DND-41 (cell line): ENCODE measurements at regions not wholly inside any gene's neighbourhood (a gene's known extent, or its start where the extent isn't known, plus 50 kb on each side); places are given as distances from the start of the nearest gene placed in this dataset.

Experiments used
- ATAC-seq: fragments of 200-7000 bp; cut with Tn5 transposase; 3 replicates; pipeline ENCODE4 v1.9.1; 2021; ENCODE audit warnings: low read depth; ENCODE audit not compliant: insufficient read depth
- DNase-seq: peaks from one replicate; pipeline ENCODE4 v3.0.0-alpha.2; 2020
- H2AFZ ChIP-seq: 2 replicates; pipeline ENCODE4 v1.6.0; 2012; ENCODE audit warnings: low read depth, low read length
- H3K27ac ChIP-seq: 2 replicates; pipeline ENCODE4 v1.5.1; 2012; ENCODE audit warnings: low read length, inconsistent platforms
- H3K27me3 ChIP-seq: fragments of 200-600 bp; sonication (generic); 2 replicates; pipeline ENCODE4 v1.6.0; 2012; ENCODE audit warnings: low read length, mild to moderate bottlenecking, inconsistent platforms; ENCODE audit not compliant: insufficient read depth, poor library complexity
- H3K36me3 ChIP-seq: 2 replicates; pipeline ENCODE4 v1.5.1; 2012; ENCODE audit warnings: low read length, inconsistent platforms; ENCODE audit not compliant: insufficient read depth
- H3K4me1 ChIP-seq: 2 replicates; pipeline ENCODE4 v1.5.1; 2012; ENCODE audit warnings: mild to moderate bottlenecking, low read length; ENCODE audit not compliant: insufficient read depth
- H3K4me2 ChIP-seq: 2 replicates; pipeline ENCODE4 v1.6.0; 2012; ENCODE audit warnings: mild to moderate bottlenecking, moderate library complexity, low read length, inconsistent platforms; ENCODE audit not compliant: insufficient read depth
- H3K4me3 ChIP-seq, 2 experiments: fragments of 200-600 bp in 1 of 2; shearing (Covaris generic) in 1 of 2; 2 replicates each; pipeline ENCODE4 v1.5.1; 2012 to 2016; ENCODE audit warnings: inconsistent platforms in 2 of 2, low read length in 2 of 2, mild to moderate bottlenecking in 2 of 2, low read depth in 1 of 2, moderate library complexity in 1 of 2
- H3K79me2 ChIP-seq: 2 replicates; pipeline ENCODE4 v1.6.0; 2012; ENCODE audit warnings: low read length, inconsistent platforms; ENCODE audit not compliant: insufficient read depth
- H3K9ac ChIP-seq: 2 replicates; pipeline ENCODE4 v1.6.0; 2012; ENCODE audit warnings: low read depth, mild to moderate bottlenecking, inconsistent platforms, low read length, moderate library complexity
- H3K9me3 ChIP-seq: 2 replicates; pipeline ENCODE4 v1.5.1; 2012; ENCODE audit warnings: low read length, moderate library complexity, mild to moderate bottlenecking, inconsistent platforms; ENCODE audit not compliant: insufficient read depth, severe bottlenecking
- H4K20me1 ChIP-seq: 2 replicates; pipeline ENCODE4 v1.6.0; 2012; ENCODE audit warnings: low read length; ENCODE audit not compliant: insufficient read depth
- CTCF ChIP-seq: IDR thresholded peaks from 2 replicates; pipeline ENCODE4 v1.5.1; 2012; ENCODE audit warnings: borderline replicate concordance, low read length, moderate library complexity, mild to moderate bottlenecking; ENCODE audit not compliant: poor library complexity, severe bottlenecking; ENCODE audit errors: extremely low read depth
- EZH2 ChIP-seq: IDR thresholded peaks from 3 replicates; pipeline ENCODE4 v1.6.1; 2012; ENCODE audit warnings: borderline replicate concordance, low read depth, mild to moderate bottlenecking, moderate library complexity, low read length, inconsistent platforms; ENCODE audit not compliant: severe bottlenecking

GRCh38 chr13:87280139-87280538 lies 391.0 kb upstream of the SLITRK5 start:
- H3K4me1 ChIP-seq: no peaks in the 10 kb centered on the region
- H4K20me1 ChIP-seq: no peaks in the 10 kb centered on the region
- ATAC-seq (no peak), DNase-seq (no peak)
- no peak overlapping the region for H3K4me3 ChIP-seq
- no peaks in the 10 kb centered on the region for H3K27me3 ChIP-seq
- no peak overlapping the region for H3K9ac ChIP-seq
- H3K4me2 ChIP-seq: no peak overlapping the region
- H3K79me2 ChIP-seq: no peaks in the 10 kb centered on the region
- no peak for TF ChIP-seq EZH2
- TF ChIP-seq CTCF: no peak
- no peak overlapping the region for H3K27ac ChIP-seq
- no peaks in the 10 kb centered on the region for H3K36me3 ChIP-seq
- H3K9me3 ChIP-seq: no peaks in the 10 kb centered on the region
- H2AFZ ChIP-seq: no peak overlapping the region

- no peaks in the 10 kb centered on the region for H4K20me1 ChIP-seq
- no peaks in the 10 kb centered on the region for H3K4me1 ChIP-seq
- TF ChIP-seq CTCF (no peak), EZH2 (no peak)
- no peak for DNase-seq
- no peak for ATAC-seq
- no peaks in the 10 kb centered on the region for H3K27me3 ChIP-seq
- no peaks in the 10 kb centered on the region for H3K36me3 ChIP-seq
- no peak overlapping the region for H3K9ac ChIP-seq
- no peaks in the 10 kb centered on the region for H3K79me2 ChIP-seq
- no peak overlapping the region for H2AFZ ChIP-seq
- H3K4me3 ChIP-seq: no peak overlapping the region
- H3K9me3 ChIP-seq: no peaks in the 10 kb centered on the region
- no peak overlapping the region for H3K4me2 ChIP-seq
- no peak overlapping the region for H3K27ac ChIP-seq
Measured at GRCh38 chr13:87287721-87288120, 383.4 kb upstream of the SLITRK5 start.

- Histone ChIP-seq H3K79me2 (no peaks in the 10 kb centered on the region), H3K9me3 (no peaks in the 10 kb centered on the region), H3K36me3 (no peaks in the 10 kb centered on the region), H3K4me1 (no peaks in the 10 kb centered on the region), H2AFZ (no peak overlapping the region), H3K9ac (no peak overlapping the region), H3K27me3 (no peaks in the 10 kb centered on the region), H3K4me2 (no peak overlapping the region), H3K4me3 (no peak overlapping the region), H3K27ac (no peak overlapping the region), H4K20me1 (no peaks in the 10 kb centered on the region)
- DNase-seq (no peak), ATAC-seq (no peak)
- TF ChIP-seq EZH2: no peak
- TF ChIP-seq CTCF: no peak
Measured at GRCh38 chr13:87295636-87296035, 375.5 kb upstream of the SLITRK5 start.

GRCh38 chr13:87302034-87302433 lies 369.1 kb upstream of the SLITRK5 start:
- H4K20me1 ChIP-seq: no peaks in the 10 kb centered on the region
- no peaks in the 10 kb centered on the region for H3K36me3 ChIP-seq
- H3K79me2 ChIP-seq: no peaks in the 10 kb centered on the region
- no peak overlapping the region for H3K4me3 ChIP-seq
- no peaks in the 10 kb centered on the region for H3K4me1 ChIP-seq
- H3K4me2 ChIP-seq: no peak overlapping the region
- no peaks in the 10 kb centered on the region for H3K9me3 ChIP-seq
- TF ChIP-seq CTCF (no peak), EZH2 (no peak)
- H3K27me3 ChIP-seq: no peaks in the 10 kb centered on the region
- no peak overlapping the region for H3K9ac ChIP-seq
- DNase-seq (no peak), ATAC-seq (no peak)
- no peak overlapping the region for H3K27ac ChIP-seq
- no peak overlapping the region for H2AFZ ChIP-seq
